Activated T-cell treated with anti-CD3 and anti-CD28 coated beads for 4 hours (primary cell): ENCODE measurements at regions not wholly inside any gene's neighbourhood (a gene's known extent, or its start where the extent isn't known, plus 50 kb on each side); places are given as distances from the start of the nearest gene placed in this dataset.

Experiments used
- DNase-seq: peaks from one replicate; pipeline ENCODE4 v3.0.0-alpha.2; 2020

GRCh38 chr5:116702776-116703175 lies 128.2 kb upstream of the SEMA6A start:
- DNase-seq = no peak

- no peak for DNase-seq
Measured at GRCh38 chr5:116699332-116699731, 124.7 kb upstream of the SEMA6A start.

GRCh38 chr5:116696366-116696765 lies 121.7 kb upstream of the SEMA6A start:
- no peak for DNase-seq

- no peak for DNase-seq
Measured at GRCh38 chr5:116695681-116696080, 121.1 kb upstream of the SEMA6A start.

- no peak for DNase-seq
Measured at GRCh38 chr5:116686438-116686837, 111.8 kb upstream of the SEMA6A start.

- DNase-seq = no peak
Measured at GRCh38 chr5:116685931-116686330, 111.3 kb upstream of the SEMA6A start.

- no peak for DNase-seq
Measured at GRCh38 chr5:116685069-116685468, 110.4 kb upstream of the SEMA6A start.

GRCh38 chr5:116681334-116682013 lies 106.9 kb upstream of the SEMA6A start:
- DNase-seq = no peak

- DNase-seq = no peak
Measured at GRCh38 chr5:116675626-116675910, 100.9 kb upstream of the SEMA6A start.

GRCh38 chr5:116674881-116675625 lies 100.4 kb upstream of the SEMA6A start:
- DNase-seq = no peak

GRCh38 chr5:116673453-116673852 lies 98.8 kb upstream of the SEMA6A start:
- no peak for DNase-seq

- no peak for DNase-seq
Measured at GRCh38 chr5:116672203-116672602, 97.6 kb upstream of the SEMA6A start.

- DNase-seq = no peak
Measured at GRCh38 chr5:116671211-116671736, 96.7 kb upstream of the SEMA6A start.

- no peak for DNase-seq
Measured at GRCh38 chr5:116669261-116670031, 94.8 kb upstream of the SEMA6A start.

GRCh38 chr5:116668390-116668789 lies 93.8 kb upstream of the SEMA6A start:
- no peak for DNase-seq

GRCh38 chr5:116666901-116667300 lies 92.3 kb upstream of the SEMA6A start:
- DNase-seq = no peak

- no peak for DNase-seq
Measured at GRCh38 chr5:116664988-116665387, 90.4 kb upstream of the SEMA6A start.

- DNase-seq = no peak
Measured at GRCh38 chr5:116663081-116663480, 88.5 kb upstream of the SEMA6A start.

GRCh38 chr5:116661419-116661818 lies 86.8 kb upstream of the SEMA6A start:
- DNase-seq = no peak

- no peak for DNase-seq
Measured at GRCh38 chr5:116660929-116661328, 86.3 kb upstream of the SEMA6A start.

- no peak for DNase-seq
Measured at GRCh38 chr5:116658830-116659229, 84.2 kb upstream of the SEMA6A start.

GRCh38 chr5:116658141-116658540 lies 83.5 kb upstream of the SEMA6A start:
- no peak for DNase-seq

- DNase-seq = no peak
Measured at GRCh38 chr5:116655431-116655830, 80.8 kb upstream of the SEMA6A start.

- no peak for DNase-seq
Measured at GRCh38 chr5:116654925-116655324, 80.3 kb upstream of the SEMA6A start.
